Heart right ventricle (tissue), 16 donors: ENCODE measurements at regions not wholly inside any gene's neighbourhood (a gene's known extent, or its start where the extent isn't known, plus 50 kb on each side); places are given as distances from the start of the nearest gene placed in this dataset.
A peak's percentile ranks its signal among the peaks of the same experiment; 100 is the strongest.

ENCODE experiments used
- ATAC-seq, 8 donors: fragments of 200-7000 bp; cut with Tn5 transposase; one replicate each; pipeline ENCODE4 v1.9.1; 2020; ENCODE audit warnings: mild to moderate bottlenecking in 8 of 8, moderate library complexity in 8 of 8, moderate number of reproducible peaks in 1 of 8
- DNase-seq, 2 donors: peaks; one replicate each; pipeline ENCODE4 v3.0.0-alpha.2; 2020
- H3K27ac ChIP-seq, 10 donors: fragments of 200-600 bp; sonication (generic) in 2 of 10; one replicate each; pipeline versions ENCODE4 v1.5.0 to v1.8.0; 2020 to 2022; ENCODE audit warnings: mild to moderate bottlenecking in 3 of 10
- H3K27me3 ChIP-seq, 7 donors: fragments of 200-600 bp; one replicate each; pipeline ENCODE4 v1.8.0; 2021 to 2022; ENCODE audit warnings: mild to moderate bottlenecking in 2 of 7
- H3K36me3 ChIP-seq, 9 donors: fragments of 200-600 bp; sonication (generic) in 1 of 9; one replicate each; pipeline versions ENCODE4 v1.5.0 to v1.8.0; 2020 to 2022; ENCODE audit warnings: mild to moderate bottlenecking in 2 of 9
- H3K4me1 ChIP-seq, 9 donors: fragments of 200-600 bp; sonication (generic) in 1 of 9; one replicate each; pipeline versions ENCODE4 v1.5.0 to v1.8.0; 2020 to 2022; ENCODE audit warnings: mild to moderate bottlenecking in 4 of 9
- H3K4me3 ChIP-seq, 10 donors: fragments of 200-600 bp; sonication (generic) in 2 of 10; one replicate each; pipeline versions ENCODE4 v1.5.0 to v1.8.0; 2020 to 2022; ENCODE audit warnings: mild to moderate bottlenecking in 7 of 10, moderate library complexity in 2 of 10
- H3K9me3 ChIP-seq, 11 donors: fragments of 200-600 bp in 10 of 11; sonication (generic) in 2 of 11; one replicate each; pipeline versions ENCODE4 v1.5.0 to v1.8.0; 2013 to 2022; ENCODE audit warnings: mild to moderate bottlenecking in 2 of 11, control low read depth in 1 of 11, moderate library complexity in 1 of 11
- CTCF ChIP-seq, 9 donors: fragments of 200-600 bp; sonication (generic) in 2 of 9; IDR thresholded peaks; one replicate each; pipeline versions ENCODE4 v1.5.0 to v1.8.0; 2021 to 2022; ENCODE audit warnings: antibody characterized with exemption in 9 of 9, mild to moderate bottlenecking in 5 of 9, moderate library complexity in 1 of 9
- WGBS, 2 donors: extraction: QIAGEN DNeasy Blood & Tissue Kit; methylation state at CpG; one replicate each; pipeline ENCODE4 v1.1.7; 2013; ENCODE audit warnings: inconsistent platforms in 1 of 2; 5-methylcytosine and 5-hydroxymethylcytosine counted together
- intact Hi-C, 10 donors: fragments of 100-400 bp; cut with DNase I; formaldehyde crosslinking; loops; one replicate each; pipeline versions ENCODE4 v1.11.1 to v1.14.2; 2022
- donor health status: Arrhythmogenic right ventricular cardiomyopathy.
- donor health status: ischemic (EF 13 %, LVEDD 7.1; RV severe dilation, severe dysfunction).
- donor health status: healthy with polysubstance abuse.
- donor health status: DM: no; HTN: yes; CAD: no.
- donor health status: DM: no; HTN: no; CAD: no.
- donor health status: ischemic (EF 25% LVEDD 6.9; RV normal size, moderate dysfunction).
- donor health status: ischemic (EF 25% LVEDD 5.7; RV mildly dilated, moderate dysfunction).
- donor health status: healthy.
- donor health status: DM: yes; HTN: yes; CAD: no.
- donor health status: Ischemic cardiomyopathy.
- donor health status: ischemic (EF 35%, LVEDD 5.7; RV mildly dilated, moderate dysfunction).
- donor health status: nonischemic (EF 11% LVEDD 7.7; RV severe dilation, severe dysfunction).
- donor health status: DM: yes; HTN: yes; CAD: no.
- donor health status: PGD.
- donor health status: ischemic (EF 29% LVEDD 5.4; RV normal size, mild dysfunction).
- donor health status: nonischemic (EF 23%, LVEDD 6.1; RV moderate dilation, normal function).

DNA sequence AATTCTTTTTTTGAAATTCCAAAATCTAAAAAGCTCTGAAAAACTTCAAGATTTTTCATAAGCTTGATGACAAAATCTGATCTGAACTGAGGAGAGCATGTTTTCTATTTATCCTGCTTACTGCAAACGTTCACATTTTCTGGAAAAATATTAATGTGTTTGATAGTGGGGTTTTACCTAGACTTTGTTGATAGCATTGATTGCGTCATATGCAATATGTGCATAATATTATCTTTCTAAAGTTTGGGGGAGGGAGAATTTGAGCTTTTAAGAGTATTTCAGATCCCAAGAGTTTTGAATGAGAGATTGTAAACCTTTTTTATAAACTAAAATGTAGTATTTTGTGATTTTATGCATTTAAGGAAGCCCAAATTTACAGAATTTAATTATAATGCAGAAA, 62.8 kb upstream of the CDH6 start:
- ATAC-seq (no peak), DNase-seq (no peak)
- H3K9me3 ChIP-seq, result peaks cover 0 to 10% (median 3%) of the 10 kb centered on the region in 11 donors
- no peak for TF ChIP-seq CTCF (IDR thresholded peaks at IDR 0.05)
- H3K27ac ChIP-seq, result no peak overlapping the region
- no peak overlapping the region for H3K4me3 ChIP-seq
- no peaks in the 10 kb centered on the region for H3K27me3 ChIP-seq
- intact Hi-C loops, result no loop called here
- no peaks in the 10 kb centered on the region for H3K36me3 ChIP-seq
- 68 to 76% methylated on average over 2 of the region's 2 CpGs for WGBS, 2 donors
- peaks cover 0 to 8% (median 0%) of the 10 kb centered on the region in 9 donors for H3K4me1 ChIP-seq

GRCh38 chr5:31124651-31125305, 68.7 kb upstream of the CDH6 start:
- 87 to 90% methylated on average over 5 of the region's 5 CpGs for WGBS, 2 donors

DNA sequence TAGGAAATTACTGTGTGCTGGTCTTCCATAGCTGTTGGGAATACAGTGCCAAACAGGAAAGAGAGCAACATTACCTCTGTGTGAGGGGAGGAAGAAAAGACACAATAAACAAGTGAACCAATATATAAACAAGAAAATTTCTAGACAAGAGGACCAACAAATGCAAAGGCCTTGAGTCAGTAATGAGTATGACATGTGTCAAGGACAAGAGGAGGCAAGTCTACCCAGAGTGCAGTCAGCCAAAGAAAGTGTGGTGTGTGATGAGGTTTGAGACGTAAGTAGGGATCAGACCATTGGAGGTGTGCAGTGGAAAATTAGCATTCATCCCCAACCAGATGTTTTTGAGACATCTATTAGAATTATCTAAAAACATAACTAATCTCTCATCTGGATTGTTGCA, 69.5 kb upstream of the CDH6 start:
- no peak overlapping the region for H3K4me3 ChIP-seq
- ATAC-seq, result no peak
- 81 to 86% methylated on average over 1 of the region's 1 CpG for WGBS, 2 donors
- TF ChIP-seq CTCF (IDR thresholded peaks at IDR 0.05), result no peak
- H3K27ac ChIP-seq, result peak overlapping the region in 3 of 10 donors; percentile 19 to 38 (median 33)
- H3K9me3 ChIP-seq, result peaks cover 0 to 10% (median 3%) of the 10 kb centered on the region in 11 donors
- no peaks in the 10 kb centered on the region for H3K27me3 ChIP-seq
- intact Hi-C loops, result no loop called here
- no peak for DNase-seq
- no peaks in the 10 kb centered on the region for H3K4me1 ChIP-seq
- no peaks in the 10 kb centered on the region for H3K36me3 ChIP-seq

More at GRCh38 chr5:31124651-31125305, 68.7 kb upstream of the CDH6 start:
- intact Hi-C loops, result no loop called here
- H3K36me3 ChIP-seq, result no peaks in the 10 kb centered on the region
- DNase-seq (no peak), ATAC-seq (no peak)
- H3K9me3 ChIP-seq, result peaks cover 0 to 10% (median 3%) of the 10 kb centered on the region in 11 donors
- no peaks in the 10 kb centered on the region for H3K4me1 ChIP-seq
- H3K4me3 ChIP-seq, result no peak overlapping the region
- peak overlapping the region in 2 of 10 donors; percentile 33 to 38 for H3K27ac ChIP-seq
- TF ChIP-seq CTCF (IDR thresholded peaks at IDR 0.05), result no peak
- H3K27me3 ChIP-seq, result no peaks in the 10 kb centered on the region

- Histone ChIP-seq H3K27me3 (no peaks in the 10 kb centered on the region), H3K4me3 (no peak overlapping the region), H3K4me1 (no peaks in the 10 kb centered on the region), H3K36me3 (no peaks in the 10 kb centered on the region), H3K9me3 (peaks cover 0 to 10% (median 3%) of the 10 kb centered on the region in 11 donors), H3K27ac (peak overlapping the region in 3 of 10 donors; percentile 33 to 44 (median 38))
- DNase-seq, result no peak
- intact Hi-C loops, result no loop called here
- no peak for TF ChIP-seq CTCF (IDR thresholded peaks at IDR 0.05)
- ATAC-seq, result peak in 3 of 8 donors; percentile 28 to 45 (median 38)
- 63 to 72% methylated on average over 4 of the region's 4 CpGs for WGBS, 2 donors
These were observed 70.2 kb upstream of the CDH6 start for GRCh38 chr5:31122998-31123951.
